GM18517 (cell line): ENCODE measurements at regions not wholly inside any gene's neighbourhood (a gene's known extent, or its start where the extent isn't known, plus 50 kb on each side); places are given as distances from the start of the nearest gene placed in this dataset.
"Not testable (repeated sequence)": the region's sequence is repeated elsewhere in the genome, so short reads cannot be mapped to it uniquely, and the experiment has no call there.

Source experiments
- ATAC-seq: cut with Tn5 transposase; IDR thresholded peaks from one replicate; pipeline ENCODE4 v1.9.1; 2021; ENCODE audit warnings: mild to moderate bottlenecking, moderate library complexity; ENCODE audit not compliant: unreplicated experiment

DNA sequence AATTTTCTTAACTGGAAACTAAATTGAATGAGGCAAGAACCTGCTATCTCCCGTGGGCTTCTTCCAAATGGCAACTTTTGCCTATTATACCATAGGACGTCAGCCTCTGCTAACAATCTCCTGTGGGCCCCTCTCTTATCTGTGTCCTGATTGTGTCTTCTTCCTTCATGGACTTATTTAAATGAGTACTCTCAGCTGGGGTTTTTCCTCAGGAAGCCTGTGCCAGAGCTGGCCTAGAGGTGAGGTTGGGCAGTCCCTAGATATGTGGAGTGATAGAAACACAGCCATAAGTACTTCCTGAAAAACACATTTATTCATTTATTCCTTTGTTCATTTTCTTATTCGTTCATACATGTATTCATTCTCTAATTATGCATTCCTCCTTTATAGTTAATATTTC is 712.5 kb upstream of the SLIT2 start:
- ATAC-seq, result no peak

DNA sequence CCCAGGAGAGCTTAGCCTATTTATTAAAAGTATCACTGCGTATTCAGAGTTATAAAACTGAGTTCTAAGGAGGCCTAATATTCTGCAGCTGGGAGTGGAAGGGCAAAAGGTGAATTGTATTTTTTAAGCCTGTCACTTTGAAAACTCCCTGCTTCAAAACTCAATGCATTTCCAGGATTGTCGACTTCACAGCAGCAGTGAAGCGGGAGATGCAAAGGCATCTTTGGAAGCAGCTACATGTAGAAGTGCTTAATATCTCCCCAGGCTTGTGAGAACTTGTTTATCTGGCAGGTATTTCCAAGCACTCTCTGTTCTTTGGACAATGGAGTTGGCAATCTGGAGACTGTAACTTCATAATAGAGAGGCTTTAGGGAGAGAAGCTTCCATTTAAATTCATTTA is 717.5 kb upstream of the SLIT2 start:
- ATAC-seq, result no peak

DNA sequence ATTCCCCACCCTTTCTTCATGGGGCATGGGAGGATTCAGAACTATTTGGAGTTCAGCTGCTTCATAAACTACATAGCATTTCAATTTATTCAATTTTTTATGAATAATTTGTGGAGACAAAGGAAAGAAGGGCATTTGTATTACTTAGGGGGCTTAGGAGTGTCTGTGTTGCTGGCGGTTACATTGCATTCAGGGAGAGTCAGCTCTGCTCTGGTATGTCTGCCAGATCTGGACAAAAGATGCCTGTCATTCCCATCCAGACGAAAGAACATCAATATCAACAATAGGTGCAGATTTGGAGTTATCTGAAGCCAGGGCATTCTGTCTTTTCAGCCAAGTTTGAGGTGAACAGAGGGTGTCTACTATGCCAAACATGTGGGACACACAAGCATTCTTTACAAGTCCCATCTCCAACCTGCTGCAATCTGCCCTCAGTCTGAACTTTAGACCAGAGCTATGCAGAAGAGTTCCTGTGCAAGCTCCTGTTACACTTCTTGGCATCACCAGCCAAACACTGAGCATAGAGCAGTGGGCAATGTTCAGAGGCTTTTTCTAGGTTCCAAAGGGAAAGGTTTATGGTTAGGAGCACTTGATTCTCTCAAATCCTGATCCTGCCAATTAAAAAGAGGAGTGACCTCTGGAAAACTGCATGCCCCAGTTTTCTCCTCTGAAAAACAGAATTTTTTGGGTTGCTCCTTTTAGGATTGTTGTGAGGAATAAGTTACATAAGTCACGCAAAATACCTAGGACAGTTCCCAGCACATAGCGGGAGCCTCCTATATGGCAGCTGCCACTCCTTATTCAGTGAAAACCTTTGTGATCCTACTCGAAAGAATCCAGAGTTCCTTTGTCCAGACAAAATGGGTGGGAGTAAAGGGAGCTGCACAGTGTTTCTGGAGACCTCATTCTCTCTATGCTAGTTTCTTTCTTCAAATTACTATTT is 719.5 kb upstream of the SLIT2 start:
- ATAC-seq, result no peak

GRCh38 chr4:19523964-19524363 is 727.7 kb upstream of the SLIT2 start:
- ATAC-seq, result no peak

DNA sequence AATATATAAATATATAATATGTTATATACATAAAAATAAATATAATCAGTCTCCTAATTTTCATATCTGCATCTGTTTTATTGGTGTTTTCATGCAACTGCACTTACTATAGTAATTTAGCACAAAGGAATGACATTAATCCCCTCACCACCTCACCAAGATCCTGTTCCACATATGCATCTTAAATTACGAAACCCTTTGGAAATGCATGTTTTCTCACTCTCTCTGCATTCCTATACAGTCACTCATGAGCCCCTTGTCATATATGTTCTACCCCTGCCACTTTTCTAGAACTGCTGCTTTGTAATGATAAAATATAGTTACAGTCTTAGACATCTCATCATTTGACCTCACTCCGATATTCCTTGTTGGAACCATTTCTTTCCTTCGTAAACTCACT is 728.7 kb upstream of the SLIT2 start:
- ATAC-seq, result no peak

DNA sequence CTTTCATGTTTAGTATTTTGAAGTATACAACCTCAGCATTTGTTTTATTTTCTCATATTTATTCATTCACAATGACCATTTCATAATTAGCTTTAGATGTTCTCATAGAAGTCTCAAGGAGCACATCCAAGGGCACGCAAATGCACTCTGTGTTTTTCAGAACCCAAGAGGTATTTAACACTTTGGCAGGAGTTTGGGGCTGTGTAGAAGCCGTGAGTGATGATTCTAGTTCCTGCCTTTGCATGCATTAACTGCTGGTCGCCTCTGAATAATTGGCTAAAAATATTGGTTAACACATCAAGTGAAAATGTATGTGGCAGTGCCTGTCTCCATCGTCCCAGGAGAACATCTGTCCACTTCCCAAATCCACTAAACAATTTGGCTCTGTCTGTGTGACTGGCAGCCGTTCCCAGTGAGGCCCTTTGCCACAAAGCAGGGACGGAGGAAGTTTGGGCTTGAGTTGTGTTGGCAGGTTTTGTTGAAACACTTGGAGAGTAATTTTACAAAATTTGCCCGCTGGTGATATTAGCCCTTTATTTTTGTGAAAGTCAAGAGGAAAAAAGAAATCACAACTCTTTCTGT is 730.7 kb upstream of the SLIT2 start:
- ATAC-seq, result no peak

GRCh38 chr4:19514276-19515070 is 737.2 kb upstream of the SLIT2 start:
- no peak for ATAC-seq

DNA sequence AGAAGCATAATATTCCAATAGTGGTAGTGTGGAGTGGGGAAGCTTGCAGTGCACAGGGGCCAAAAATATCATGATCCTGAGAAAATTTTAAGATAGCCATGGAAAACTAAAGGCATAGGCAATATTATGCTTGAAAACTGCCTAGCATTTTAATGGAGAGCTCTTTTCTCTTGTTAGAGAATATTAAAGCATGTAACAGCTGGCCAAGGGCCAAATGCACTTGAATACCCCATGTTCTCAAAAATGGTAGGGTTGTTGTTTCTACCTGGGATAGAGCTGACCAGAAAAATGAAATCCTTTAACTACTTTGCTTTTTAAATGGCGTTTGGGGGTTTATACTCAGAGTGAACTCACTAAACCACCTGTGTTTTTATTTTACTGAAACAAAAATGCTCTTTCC is 739.6 kb upstream of the SLIT2 start:
- ATAC-seq, result no peak

DNA sequence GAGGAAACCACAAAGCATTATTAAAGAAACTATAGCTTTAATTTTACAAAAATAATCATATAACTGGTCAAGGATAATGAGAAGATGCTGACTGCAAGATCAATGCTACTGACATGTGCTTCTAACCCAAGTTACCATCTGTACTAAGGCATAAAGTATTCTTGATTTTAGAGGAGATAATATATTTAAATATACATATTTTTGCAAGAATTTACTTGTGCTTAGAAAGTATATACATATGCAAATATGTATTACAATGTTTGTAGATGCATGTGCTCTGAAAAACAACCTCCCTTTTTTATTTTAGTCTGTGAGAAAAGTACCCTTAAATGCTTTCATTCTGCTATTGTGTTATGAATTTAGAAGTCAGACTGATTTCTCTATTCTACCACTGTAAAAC is 740.7 kb upstream of the SLIT2 start:
- no peak for ATAC-seq

- ATAC-seq, result no peak
Observed at GRCh38 chr4:19508442-19508841, 743.3 kb upstream of the SLIT2 start.

- no peak for ATAC-seq
Observed at GRCh38 chr4:19497705-19498104, 754.0 kb upstream of the SLIT2 start.

DNA sequence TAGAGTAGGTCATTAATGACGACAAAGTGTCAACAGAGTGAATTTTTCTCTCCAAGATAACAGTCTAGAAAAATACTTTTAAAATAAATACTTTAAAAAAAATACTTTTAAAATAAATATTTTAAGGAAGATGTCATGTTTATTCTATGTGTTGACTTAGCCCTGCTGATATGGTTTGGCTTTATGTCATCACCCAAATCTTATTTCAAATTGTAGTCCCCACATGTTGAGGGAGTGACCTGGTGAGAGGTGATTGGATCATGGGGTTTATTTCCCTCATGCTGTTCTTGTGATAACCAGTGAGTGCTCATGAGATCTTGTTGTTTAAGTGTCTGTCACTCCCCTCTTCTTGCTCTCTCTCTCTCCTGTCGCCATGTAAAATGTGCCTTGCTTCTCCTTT is 754.9 kb upstream of the SLIT2 start:
- no peak for ATAC-seq

DNA sequence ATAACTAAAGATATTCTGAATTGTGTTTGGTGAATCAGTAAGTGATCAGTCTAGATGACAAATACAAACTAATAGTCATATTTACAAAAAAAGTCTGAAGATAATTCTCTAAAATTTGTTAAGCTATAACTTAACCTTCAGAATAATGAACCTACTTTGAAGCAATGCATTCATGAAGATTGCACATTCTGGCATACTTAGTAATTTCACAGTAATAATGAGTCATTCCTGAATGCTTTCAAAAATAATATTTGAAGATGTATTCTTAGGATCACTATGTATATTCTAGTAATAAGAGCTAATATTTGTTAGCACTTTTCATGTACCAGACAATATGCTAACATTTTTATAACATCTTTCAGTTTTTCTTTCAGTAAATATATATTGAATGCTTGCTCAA is 756.7 kb upstream of the SLIT2 start:
- ATAC-seq, result no peak

- ATAC-seq, result no peak
Observed at GRCh38 chr4:19492606-19493005, 759.1 kb upstream of the SLIT2 start.

- ATAC-seq, result no peak
Observed at GRCh38 chr4:19486400-19486799, 765.3 kb upstream of the SLIT2 start.

DNA sequence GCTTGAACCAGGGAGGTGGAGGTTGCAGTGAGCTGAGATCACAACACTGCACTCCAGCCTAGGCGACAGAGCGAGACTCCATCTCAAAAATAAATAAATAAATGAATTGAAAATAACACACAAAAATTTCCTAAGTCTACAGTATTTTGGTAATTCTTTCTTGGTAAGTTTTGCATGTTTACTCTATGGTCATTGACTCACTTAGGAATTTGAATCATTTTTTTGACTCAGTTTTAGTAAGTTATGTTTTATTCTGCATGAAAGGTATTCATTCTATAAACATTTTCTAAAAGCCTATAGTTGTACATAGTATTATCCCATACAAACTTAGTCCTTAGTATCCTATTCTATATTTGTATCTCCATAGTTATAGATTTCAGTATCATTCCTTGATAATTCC is 772.9 kb upstream of the SLIT2 start:
- no peak for ATAC-seq

GRCh38 chr4:19473569-19473968 is 778.1 kb upstream of the SLIT2 start:
- no peak for ATAC-seq

- no peak for ATAC-seq
Observed at GRCh38 chr4:19472666-19473065, 779.0 kb upstream of the SLIT2 start.

DNA sequence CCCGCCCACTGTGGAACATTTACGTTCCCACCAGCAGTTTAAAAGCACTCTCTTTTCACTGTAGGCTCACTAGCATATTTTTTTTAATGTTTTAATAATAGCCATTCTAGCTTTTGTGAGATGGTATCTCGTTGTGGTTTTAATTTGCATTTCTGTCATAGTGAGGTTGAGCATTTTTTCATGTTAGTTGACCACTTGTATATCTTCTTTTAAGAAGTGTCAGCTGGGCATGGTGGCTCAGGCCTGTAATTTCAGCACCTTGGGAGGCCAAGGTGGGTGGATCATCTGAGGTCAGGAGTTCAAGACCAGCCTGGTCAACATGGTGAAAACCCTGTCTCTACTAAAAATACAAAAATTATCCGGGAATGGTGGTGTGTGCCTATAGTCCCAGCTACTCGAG is 781.7 kb upstream of the SLIT2 start:
- not testable (repeated sequence) for ATAC-seq

DNA sequence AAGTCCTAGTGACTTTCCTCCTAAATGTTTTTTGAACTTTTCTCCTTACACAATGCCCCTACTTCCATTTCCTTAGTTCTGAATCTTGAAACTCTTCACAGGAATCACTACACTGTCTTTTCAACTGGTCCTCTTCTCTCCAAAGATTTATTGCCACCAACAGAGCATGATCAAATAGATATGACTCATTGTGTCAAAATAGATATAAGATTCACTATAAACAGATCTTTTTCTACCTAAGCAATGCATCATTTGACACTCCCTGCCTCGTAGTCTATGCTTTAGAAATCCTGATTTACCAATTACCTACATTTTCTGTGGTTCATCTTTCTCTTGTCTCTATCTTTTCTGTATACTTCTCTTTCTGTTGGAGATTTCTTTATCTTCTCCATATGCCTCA is 789.6 kb upstream of the SLIT2 start:
- no peak for ATAC-seq

DNA sequence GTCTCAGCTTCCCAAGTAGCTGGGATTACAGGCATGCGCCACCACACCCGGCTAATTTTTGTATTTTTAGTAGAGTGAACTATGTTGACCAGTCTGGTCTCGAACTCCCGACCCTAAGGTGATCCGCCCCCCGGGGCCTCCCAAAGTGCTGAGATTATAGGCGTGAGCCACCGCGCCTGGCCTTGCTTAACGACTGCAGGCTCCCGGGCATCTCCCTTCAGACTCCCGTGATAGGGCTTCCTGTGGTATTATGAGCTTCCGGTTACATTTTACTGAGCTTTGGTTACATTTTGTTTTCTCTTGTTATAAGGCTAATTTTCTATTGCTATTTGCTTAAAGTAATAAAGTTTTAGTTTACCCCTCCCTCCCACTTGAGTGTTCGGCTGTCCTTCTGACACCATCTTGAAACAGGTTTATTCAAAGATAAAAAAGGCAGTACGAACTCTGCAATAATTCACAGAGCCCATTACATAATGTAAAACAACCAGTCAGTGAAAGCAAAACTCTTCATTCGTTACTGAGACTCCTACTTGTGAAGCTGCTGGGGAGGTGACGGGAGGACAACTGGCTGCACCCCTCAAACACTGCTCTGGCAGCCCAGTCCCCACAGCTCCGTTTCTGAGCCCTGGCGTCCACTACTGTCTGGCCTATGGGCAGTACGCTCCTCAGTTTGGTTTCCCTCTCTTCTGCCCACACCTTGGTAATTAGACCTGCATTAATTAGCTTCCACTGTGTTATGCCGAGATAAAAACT is 795.7 kb upstream of the SLIT2 start:
- no peak for ATAC-seq
